ENCODE measurements at regions not wholly inside any gene's neighbourhood (a gene's known extent, or its start where the extent isn't known, plus 50 kb on each side); places are given as distances from the start of the nearest gene placed in this dataset.
"Not testable (repeated sequence)": the region's sequence is repeated elsewhere in the genome, so short reads cannot be mapped to it uniquely, and the experiment has no call there.

GRCh38 chr10:61262486-61263261 lies 190.5 kb downstream of the TMEM26 start:
- peak; percentile 86 for DNase-seq

GRCh38 chr10:61257956-61258496 lies 195.2 kb downstream of the TMEM26 start:
- DNase-seq = no peak

GRCh38 chr10:61257136-61257535 lies 196.0 kb downstream of the TMEM26 start:
- DNase-seq = no peak

GRCh38 chr10:61252326-61252725 lies 200.9 kb downstream of the TMEM26 start:
- not testable (repeated sequence) for DNase-seq

GRCh38 chr10:61251089-61251488 lies 202.1 kb downstream of the TMEM26 start:
- DNase-seq = no peak

GRCh38 chr10:61250131-61250530 lies 203.1 kb downstream of the TMEM26 start:
- no peak for DNase-seq

GRCh38 chr10:61248013-61248412 lies 205.2 kb downstream of the TMEM26 start:
- no peak for DNase-seq

- DNase-seq = no peak
These were observed 208.9 kb downstream of the TMEM26 start for GRCh38 chr10:61244261-61244775.

GRCh38 chr10:61232780-61233179 lies 220.4 kb downstream of the TMEM26 start:
- no peak for DNase-seq

GRCh38 chr10:61225939-61226338 lies 227.2 kb downstream of the TMEM26 start:
- no peak for DNase-seq

GRCh38 chr10:61223576-61223975 lies 229.6 kb downstream of the TMEM26 start:
- DNase-seq = no peak

- DNase-seq = no peak
These were observed 233.5 kb downstream of the TMEM26 start for GRCh38 chr10:61219696-61220095.

- no peak for DNase-seq
These were observed 235.2 kb downstream of the TMEM26 start for GRCh38 chr10:61217851-61218565.

GRCh38 chr10:61215246-61215645 lies 237.9 kb downstream of the TMEM26 start:
- DNase-seq = no peak

GRCh38 chr10:61211468-61211867 lies 241.7 kb downstream of the TMEM26 start:
- DNase-seq = no peak

GRCh38 chr10:61197057-61197456 lies 253.1 kb upstream of the RHOBTB1 start:
- no peak for DNase-seq

GRCh38 chr10:61195211-61195610 lies 251.2 kb upstream of the RHOBTB1 start:
- DNase-seq = no peak

GRCh38 chr10:61192589-61192988 lies 248.6 kb upstream of the RHOBTB1 start:
- not testable (repeated sequence) for DNase-seq

- no peak for DNase-seq
These were observed 248.1 kb upstream of the RHOBTB1 start for GRCh38 chr10:61192042-61192441.

- no peak for DNase-seq
These were observed 245.9 kb upstream of the RHOBTB1 start for GRCh38 chr10:61189912-61190311.

- no peak for DNase-seq
These were observed 244.7 kb upstream of the RHOBTB1 start for GRCh38 chr10:61188691-61189090.

- DNase-seq = no peak
These were observed 244.1 kb upstream of the RHOBTB1 start for GRCh38 chr10:61188101-61188500.

GRCh38 chr10:61187601-61188000 lies 243.6 kb upstream of the RHOBTB1 start:
- DNase-seq = no peak

- no peak for DNase-seq
These were observed 242.4 kb upstream of the RHOBTB1 start for GRCh38 chr10:61186408-61186807.

All from fibroblast of skin of abdomen (primary cell).